GM21390 (cell line): ENCODE measurements at regions not wholly inside any gene's neighbourhood (a gene's known extent, or its start where the extent isn't known, plus 50 kb on each side); places are given as distances from the start of the nearest gene placed in this dataset.

Experiments used
- ATAC-seq: cut with Tn5 transposase; IDR thresholded peaks from one replicate; pipeline ENCODE4 v1.9.1; 2021; ENCODE audit not compliant: unreplicated experiment

GRCh38 chrX:39519566-39520301 lies 578.0 kb downstream of the BCOR start:
- no peak for ATAC-seq

DNA sequence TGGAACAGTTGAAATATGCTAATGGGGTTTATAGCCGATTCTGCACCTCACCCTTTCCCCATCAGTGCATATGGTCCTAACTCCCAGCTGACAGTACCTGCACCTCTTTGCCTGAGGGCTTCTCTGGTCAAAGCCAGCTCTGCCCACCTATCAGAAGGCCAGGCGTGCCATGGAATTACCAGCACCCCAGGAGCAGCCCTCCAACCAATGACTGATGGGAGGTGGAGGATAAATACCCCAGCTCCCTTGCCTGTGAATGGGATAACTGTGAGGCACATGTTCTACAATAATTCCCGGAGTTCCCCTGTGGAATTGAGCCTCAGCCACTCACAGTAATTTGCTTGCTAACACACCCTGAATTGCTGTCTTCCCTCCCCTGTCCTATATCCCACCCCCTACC lies 572.0 kb downstream of the BCOR start:
- ATAC-seq = no peak

GRCh38 chrX:39527025-39527424 lies 570.7 kb downstream of the BCOR start:
- ATAC-seq = no peak

GRCh38 chrX:39528161-39528916 lies 569.4 kb downstream of the BCOR start:
- ATAC-seq = no peak

GRCh38 chrX:39532761-39533160 lies 565.0 kb downstream of the BCOR start:
- no peak for ATAC-seq

GRCh38 chrX:39534949-39535348 lies 562.8 kb downstream of the BCOR start:
- no peak for ATAC-seq

DNA sequence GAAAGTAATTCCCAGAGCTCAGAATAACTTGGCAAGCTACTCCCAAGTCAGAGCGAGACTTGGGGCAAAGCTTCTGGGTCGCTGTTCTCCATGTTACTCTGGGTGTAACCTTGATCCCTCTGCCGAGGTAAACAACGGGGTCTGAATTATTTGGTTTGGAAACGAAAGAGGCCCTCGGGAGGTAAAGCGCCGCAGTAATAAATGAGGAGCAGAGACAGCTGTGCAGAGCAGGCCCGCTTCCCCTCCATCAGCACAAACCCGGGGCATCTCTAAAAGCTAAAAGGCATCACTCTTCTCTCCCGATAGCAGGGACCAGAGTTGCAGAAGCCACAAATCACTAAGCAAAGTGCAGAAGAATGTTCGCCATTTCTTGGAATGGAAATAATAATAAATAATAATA lies 561.5 kb downstream of the BCOR start:
- no peak for ATAC-seq

DNA sequence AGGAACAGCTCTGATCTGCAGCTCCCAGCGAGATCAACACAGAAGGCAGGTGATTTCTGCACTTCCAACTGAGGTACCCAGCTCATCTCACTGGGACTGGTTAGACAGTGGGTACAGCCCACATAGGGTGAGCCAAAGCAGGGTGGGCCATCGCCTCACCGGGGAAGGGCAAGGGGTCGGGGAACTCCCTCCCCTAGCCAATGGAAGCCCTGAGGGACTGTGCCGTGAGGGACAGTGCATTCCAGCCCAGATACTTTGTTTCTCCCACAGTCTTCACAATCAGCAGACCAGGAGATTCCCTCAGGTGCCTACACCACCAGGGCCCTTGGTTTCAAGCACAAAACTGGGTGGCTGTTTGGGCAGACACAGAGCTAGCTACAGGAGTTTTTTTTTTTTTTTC lies 555.9 kb downstream of the BCOR start:
- no peak for ATAC-seq

GRCh38 chrX:39542316-39542715 lies 555.4 kb downstream of the BCOR start:
- ATAC-seq = no peak

GRCh38 chrX:39550795-39551361 lies 546.9 kb downstream of the BCOR start:
- ATAC-seq = no peak

DNA sequence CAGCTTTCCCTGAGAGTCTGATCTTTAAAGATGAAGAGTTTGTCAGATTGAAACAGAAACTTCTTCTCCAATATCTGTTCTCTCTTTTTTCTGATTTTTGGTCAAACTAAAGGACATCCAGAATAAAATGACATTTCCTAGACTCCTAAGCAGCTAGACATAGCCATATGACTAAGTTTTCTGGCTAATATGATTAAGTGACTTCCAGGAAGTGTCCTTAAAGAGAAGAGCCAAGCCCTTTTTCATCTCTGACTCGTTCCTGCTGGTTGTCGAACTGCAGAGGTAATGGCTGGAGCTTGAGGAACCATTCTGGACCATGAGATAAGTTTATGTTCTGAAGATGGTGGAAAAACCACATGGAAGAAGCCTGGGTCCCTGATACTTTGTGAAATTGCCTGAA lies 546.0 kb downstream of the BCOR start:
- no peak for ATAC-seq

GRCh38 chrX:39555431-39555830 lies 542.3 kb downstream of the BCOR start:
- ATAC-seq = no peak

DNA sequence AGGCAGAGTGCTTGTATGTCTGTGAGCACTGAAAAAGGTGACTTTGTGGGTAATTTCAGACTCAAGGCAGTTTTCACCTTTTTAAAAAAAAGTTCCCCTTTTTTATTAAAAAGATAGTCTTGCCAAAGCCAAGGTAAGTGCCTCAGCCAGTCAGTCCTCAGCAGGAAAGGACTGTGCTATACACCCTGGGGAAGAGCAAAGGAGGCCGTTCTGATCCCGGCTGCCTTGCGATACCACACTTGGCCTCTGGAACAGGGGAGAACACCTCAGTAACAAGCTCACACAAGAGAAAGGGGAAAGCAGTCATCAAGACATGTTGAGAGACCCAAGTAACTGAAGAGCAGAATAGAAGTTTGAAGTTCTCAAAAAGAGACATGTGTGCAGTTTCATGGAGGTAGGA lies 541.7 kb downstream of the BCOR start:
- ATAC-seq = no peak

- no peak for ATAC-seq
Measured at GRCh38 chrX:39559229-39559628, 538.5 kb downstream of the BCOR start.

GRCh38 chrX:39560271-39560670 lies 537.5 kb downstream of the BCOR start:
- ATAC-seq = no peak

DNA sequence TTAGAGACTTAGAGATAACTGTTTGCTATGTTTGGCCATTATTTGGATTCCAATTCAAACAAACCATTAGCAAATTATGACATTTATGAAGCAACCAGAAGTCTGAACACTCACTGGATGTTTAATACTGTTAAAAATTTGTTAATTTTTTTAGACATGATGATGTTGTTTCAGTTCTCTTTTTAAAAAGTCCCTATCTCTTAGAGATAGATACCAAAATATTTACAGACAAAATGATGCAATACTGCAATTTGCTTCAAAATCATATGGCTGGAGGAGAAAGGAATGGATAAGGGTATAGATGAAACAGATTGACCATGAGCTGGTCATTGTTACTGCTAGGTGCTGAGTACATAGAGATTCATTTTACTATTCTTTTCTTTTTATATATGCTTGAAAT lies 534.6 kb downstream of the BCOR start:
- no peak for ATAC-seq

DNA sequence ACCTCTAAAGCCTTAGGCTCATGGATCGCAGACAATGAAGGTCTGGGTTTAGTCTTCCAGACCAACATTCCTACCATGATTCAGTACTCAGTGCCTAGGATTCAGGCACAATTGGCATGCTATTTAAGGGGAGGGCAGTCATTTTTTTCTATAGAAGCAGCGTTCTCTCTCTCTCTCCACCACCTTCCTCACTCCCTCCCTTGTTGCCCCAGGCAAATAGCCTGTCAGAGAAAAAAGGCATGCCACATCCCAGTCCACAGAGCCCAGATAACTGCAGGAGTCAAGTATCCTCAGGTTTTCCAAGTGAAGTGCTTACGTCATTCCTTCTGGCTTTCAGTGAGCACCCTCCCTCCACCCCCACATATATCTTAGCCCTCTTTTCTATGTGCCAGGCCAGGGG lies 533.0 kb downstream of the BCOR start:
- no peak for ATAC-seq

DNA sequence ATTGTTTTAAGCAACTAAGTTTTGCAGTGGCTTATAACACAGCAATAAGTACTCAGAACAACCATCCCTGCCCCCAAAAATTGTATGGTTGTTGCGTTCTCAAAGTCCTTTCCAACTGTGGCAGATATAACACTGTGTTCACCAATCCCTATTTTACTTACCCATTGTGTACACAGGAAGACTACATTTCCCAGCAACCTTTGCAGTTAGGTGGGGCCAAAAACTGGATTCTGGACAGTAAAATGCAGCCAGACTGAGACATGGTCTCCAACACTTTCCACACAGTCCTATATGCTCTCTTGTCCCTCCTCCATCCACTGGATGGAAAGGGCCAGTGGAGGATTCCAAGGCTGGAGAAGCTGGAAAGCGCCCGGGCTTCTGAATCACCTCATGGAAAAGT lies 523.6 kb downstream of the BCOR start:
- no peak for ATAC-seq

DNA sequence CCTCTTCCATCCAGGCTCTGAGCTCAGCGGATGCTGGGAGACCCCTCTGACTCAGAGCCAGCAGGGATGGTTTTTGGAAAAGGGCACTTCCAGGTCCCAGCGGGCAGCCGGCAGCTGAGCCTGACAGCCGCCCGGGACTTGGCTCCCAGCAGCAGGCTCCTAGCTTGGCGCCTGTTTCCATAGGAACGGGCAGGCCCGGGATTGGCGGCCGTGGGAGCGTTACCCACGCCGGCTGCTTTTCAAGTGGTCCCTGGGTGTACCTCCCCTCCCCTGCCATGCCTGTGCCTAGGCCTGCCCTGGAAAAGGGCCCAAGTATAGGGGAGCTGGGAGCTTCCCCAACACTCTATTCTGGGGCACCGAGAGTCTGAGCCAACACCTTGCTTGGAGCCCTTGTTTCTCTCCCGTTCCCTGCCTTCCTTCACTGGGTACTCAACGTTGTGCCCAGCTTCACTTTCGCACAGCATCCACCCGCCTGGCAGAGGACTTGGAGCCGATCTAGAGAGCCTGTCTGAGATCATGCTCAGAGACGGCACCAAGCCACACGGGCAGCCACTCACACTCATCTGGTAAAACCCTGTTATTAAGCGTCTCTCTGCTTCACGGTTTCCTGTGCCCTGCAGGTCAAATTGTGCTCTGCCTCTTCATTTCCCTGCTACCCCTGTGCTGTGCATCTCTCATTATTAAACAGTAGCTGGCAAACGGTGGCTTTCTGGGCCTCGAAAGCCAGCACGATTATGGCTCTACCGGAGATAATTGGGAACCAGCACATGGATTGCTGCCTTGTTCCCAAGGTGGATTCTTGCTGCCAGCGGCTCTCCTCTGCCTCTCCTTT lies 521.5 kb downstream of the BCOR start:
- ATAC-seq = no peak

GRCh38 chrX:39577206-39577984 lies 520.4 kb downstream of the BCOR start:
- ATAC-seq = no peak
